ENCODE measurements at regions not wholly inside any gene's neighbourhood (a gene's known extent, or its start where the extent isn't known, plus 50 kb on each side); places are given as distances from the start of the nearest gene placed in this dataset.

GRCh38 chr11:32531528-32531927 lies 52.1 kb upstream of the EIF3M start:
- Histone ChIP-seq H3K27me3 (no peaks in the 10 kb centered on the region), H3K36me3 (ENCODE audit: low read depth, missing control alignments) (no peaks in the 10 kb centered on the region), H3K4me3 (no peak overlapping the region), H3K9me3 (no peaks in the 10 kb centered on the region), H3K27ac (no peak overlapping the region), H3K4me1 (no peaks in the 10 kb centered on the region)
- intact Hi-C loops (cut with DNase I; ENCODE audit: low total_unique reads), result no loop called here
- no peak for DNase-seq
- TF ChIP-seq POLR2A (IDR thresholded peaks at IDR 0.05) (no peak), CTCF (IDR thresholded peaks at IDR 0.05) (no peak)
- 41% methylated on average over 2 of the region's 2 CpGs for WGBS, 2 donors

GRCh38 chr11:32529994-32530588 lies 53.5 kb upstream of the EIF3M start:
- H3K27ac ChIP-seq, result no peak overlapping the region
- no peaks in the 10 kb centered on the region for H3K27me3 ChIP-seq
- intact Hi-C loops (cut with DNase I; ENCODE audit: low total_unique reads), result no loop called here
- no peaks in the 10 kb centered on the region for H3K4me1 ChIP-seq
- no peaks in the 10 kb centered on the region for H3K9me3 ChIP-seq
- no peak overlapping the region for H3K4me3 ChIP-seq
- 67 to 83% methylated on average over 8 of the region's 8 CpGs for WGBS, 2 donors
- TF ChIP-seq CTCF (IDR thresholded peaks at IDR 0.05) (no peak), POLR2A (IDR thresholded peaks at IDR 0.05) (no peak)
- H3K36me3 ChIP-seq (ENCODE audit: low read depth, missing control alignments), result no peaks in the 10 kb centered on the region
- no peak for DNase-seq

DNA sequence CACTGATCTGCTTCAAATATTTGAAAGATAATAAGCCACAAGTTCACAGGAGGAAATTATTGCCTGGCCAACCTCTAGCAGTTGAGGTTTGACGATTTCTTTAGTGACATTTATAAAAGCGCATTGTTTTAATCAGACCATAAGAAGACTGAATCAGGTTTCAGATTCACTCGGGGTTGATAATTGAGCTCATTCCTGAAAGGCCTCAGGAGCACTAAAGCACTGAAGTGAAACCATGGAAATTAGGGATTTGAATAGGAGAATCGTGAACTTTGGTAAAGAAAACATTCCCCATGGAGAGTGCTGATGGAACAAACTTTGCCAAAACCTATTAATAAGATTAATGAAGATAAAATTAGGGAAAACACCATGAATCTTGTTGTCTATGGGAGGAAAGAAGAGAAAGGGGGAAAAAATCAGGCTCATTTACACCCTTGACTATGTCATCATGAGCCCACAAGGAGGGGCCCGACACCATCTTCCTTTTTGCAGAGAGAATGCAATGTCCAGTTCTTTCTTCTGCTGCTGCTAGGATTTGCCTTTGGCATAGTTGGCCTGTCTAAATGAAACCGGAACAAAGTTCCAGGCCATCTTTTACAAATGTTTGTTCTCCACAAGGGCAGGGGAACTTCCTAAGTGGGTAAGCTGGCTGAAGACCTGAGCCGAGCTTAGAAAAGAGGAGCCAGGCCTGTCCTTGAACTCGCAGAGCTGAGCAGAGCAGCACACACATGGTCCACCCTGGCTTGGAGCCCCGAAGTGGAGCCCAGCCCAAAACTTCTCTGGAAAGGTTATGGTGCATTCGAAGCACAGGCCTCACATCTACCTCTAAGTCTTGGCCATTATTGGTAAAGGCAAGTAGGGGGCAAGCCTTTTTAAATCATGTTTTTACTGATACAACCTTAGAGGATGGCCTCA lies 56.1 kb upstream of the EIF3M start:
- no peak for DNase-seq

GRCh38 chr11:32526760-32527159 lies 56.9 kb upstream of the EIF3M start:
- no peak for TF ChIP-seq CTCF (IDR thresholded peaks at IDR 0.05)
- TF ChIP-seq POLR2A (IDR thresholded peaks at IDR 0.05), result no peak
- 49 to 61% methylated on average over 4 of the region's 4 CpGs for WGBS, 2 donors

More for the DNA sequence above, 56.1 kb upstream of the EIF3M start:
- WGBS, 2 donors, result 44 to 57% methylated on average over 10 of the region's 10 CpGs
- no peaks in the 10 kb centered on the region for H3K36me3 ChIP-seq (ENCODE audit: low read depth, missing control alignments)
- no peak overlapping the region for H3K27ac ChIP-seq
- intact Hi-C loops (cut with DNase I; ENCODE audit: low total_unique reads), result no loop called here
- H3K9me3 ChIP-seq, result no peaks in the 10 kb centered on the region
- TF ChIP-seq CTCF (IDR thresholded peaks at IDR 0.05) (no peak), POLR2A (IDR thresholded peaks at IDR 0.05) (no peak)
- H3K4me3 ChIP-seq, result no peak overlapping the region
- no peaks in the 10 kb centered on the region for H3K4me1 ChIP-seq
- H3K27me3 ChIP-seq, result no peaks in the 10 kb centered on the region

More at GRCh38 chr11:32526760-32527159, 56.9 kb upstream of the EIF3M start:
- Histone ChIP-seq H3K4me3 (no peak overlapping the region), H3K27ac (no peak overlapping the region), H3K4me1 (no peaks in the 10 kb centered on the region), H3K36me3 (ENCODE audit: low read depth, missing control alignments) (no peaks in the 10 kb centered on the region), H3K27me3 (no peaks in the 10 kb centered on the region), H3K9me3 (no peaks in the 10 kb centered on the region)
- intact Hi-C loops (cut with DNase I; ENCODE audit: low total_unique reads), result no loop called here
- no peak for DNase-seq

All from testis (tissue), 2 donors.